HG03342 (cell line): ENCODE measurements at regions not wholly inside any gene's neighbourhood (a gene's known extent, or its start where the extent isn't known, plus 50 kb on each side); places are given as distances from the start of the nearest gene placed in this dataset.

Experiments used
- ATAC-seq: cut with Tn5 transposase; IDR thresholded peaks from one replicate; pipeline ENCODE4 v1.9.1; 2021; ENCODE audit warnings: mild to moderate bottlenecking, moderate library complexity; ENCODE audit not compliant: unreplicated experiment

DNA sequence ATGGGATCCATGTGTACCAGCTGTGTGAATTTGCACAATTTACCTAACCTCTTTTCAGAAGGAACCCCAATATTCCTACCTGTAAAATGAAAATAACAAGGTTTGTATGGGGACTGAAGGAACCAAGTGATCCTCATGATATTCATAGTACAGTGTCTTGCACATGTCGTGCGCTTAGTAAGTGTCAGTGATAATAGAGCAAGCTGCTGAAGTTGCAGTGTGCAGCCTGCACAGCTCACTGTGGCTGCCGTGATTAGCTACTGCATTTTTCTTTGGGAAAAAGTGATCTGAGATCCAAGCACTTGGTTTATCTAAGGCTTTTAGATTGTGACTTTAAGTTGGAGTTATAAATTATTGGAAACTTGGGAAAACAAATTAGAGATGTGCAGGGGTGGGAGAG, 135.9 kb upstream of the FRY start:
- ATAC-seq, result no peak

DNA sequence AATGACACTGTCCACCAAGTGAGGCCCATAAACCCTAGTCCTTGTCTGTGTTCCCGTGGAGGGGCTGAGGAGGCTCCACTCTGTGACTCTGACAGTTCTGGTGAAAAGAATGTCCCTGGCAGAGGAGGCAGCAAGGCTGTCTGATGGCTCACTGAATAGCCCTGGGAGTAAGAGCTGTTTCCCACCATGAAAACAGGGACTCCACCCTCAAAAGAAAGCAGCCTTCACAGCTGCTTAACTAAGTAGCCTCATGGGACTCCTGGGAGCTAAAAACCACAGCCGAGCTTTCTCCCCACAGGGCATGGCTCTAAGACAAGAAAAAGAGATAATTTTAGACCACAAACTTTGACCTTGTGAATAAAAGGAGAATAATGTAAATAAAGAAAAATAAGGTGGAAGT, 135.1 kb upstream of the FRY start:
- ATAC-seq, result no peak

DNA sequence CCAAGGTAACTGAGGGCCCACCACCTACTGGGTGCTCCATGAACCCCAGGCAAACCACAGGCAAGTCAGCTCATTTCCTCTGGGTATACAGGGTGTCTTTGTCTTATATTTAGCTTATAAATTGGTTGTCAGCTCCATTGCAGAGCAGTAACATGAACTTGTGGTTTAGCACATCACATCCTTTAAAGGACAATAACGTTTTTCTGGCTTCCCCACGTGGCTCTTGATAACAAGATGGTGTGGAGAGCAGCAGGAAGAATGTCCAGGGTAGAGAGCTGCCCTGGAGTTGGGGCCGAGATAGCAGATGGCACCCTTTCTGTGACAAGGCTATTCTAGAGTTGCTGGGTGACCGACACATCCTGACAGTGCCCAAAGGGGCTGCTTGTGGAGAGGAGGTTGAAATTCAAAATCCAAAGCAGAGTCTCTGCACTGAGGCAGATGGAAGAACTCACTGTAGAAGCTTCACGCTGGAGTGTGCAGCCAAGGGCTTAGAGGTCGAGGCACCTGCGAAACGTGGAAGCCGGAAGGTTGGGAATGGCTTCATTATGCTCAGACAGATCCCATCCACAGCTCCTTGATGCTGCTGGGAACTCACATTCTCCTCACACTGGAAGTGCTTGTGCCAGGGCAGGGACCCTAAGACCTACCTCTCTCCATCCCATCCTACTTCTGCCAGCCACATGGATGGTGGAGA, 133.0 kb upstream of the FRY start:
- ATAC-seq, result no peak

DNA sequence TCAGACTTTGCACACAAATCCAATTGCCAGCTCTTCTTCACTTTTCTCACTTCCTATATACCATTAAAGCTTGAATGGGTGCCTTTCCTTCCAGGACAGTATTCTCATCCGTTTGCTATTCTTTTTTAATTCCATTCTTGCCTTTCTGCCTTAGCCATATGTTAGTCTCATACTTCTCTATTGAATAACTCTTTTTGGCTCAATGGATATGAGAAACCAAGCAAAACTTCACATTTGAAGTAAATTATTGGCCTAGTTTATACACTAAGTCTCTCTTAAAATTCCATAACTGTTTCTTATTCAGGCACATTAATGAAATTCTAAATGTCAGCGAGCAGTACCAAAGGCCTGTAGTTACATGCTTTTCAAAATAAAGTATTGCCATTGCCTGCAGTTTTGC, 129.6 kb upstream of the FRY start:
- no peak for ATAC-seq

DNA sequence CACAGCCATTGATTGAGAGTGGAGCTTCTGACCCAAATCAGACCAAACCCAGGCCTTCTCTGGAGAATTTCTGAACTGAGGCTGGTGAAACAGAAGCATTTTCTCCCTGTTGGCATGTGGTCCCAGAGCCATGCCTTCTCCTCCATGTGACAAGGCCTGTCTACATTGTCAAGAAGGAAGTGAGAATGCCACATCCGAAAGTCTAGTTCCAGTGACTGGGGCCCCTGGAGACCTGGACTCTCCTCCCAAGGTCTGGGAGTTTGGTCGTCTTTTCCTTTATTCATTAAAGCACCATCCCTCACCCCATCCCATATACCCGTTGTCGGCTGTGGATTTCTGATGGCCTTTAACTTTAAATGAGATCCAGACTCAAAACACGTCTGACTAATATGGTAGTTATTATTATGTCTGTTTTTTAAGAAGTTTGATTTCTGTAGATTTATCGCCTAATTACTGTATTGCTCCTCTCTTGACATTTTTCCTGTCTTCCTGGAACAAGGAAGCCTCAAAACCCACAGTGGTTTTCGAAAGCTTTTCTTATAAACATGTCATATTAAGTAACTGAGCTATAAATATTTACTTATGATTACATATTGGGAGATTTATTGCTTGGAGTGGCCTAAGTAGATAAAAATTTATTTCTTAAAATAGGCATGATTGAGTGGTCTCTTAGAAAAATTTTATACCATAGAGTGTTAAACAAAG, 128.3 kb upstream of the FRY start:
- ATAC-seq, result no peak

DNA sequence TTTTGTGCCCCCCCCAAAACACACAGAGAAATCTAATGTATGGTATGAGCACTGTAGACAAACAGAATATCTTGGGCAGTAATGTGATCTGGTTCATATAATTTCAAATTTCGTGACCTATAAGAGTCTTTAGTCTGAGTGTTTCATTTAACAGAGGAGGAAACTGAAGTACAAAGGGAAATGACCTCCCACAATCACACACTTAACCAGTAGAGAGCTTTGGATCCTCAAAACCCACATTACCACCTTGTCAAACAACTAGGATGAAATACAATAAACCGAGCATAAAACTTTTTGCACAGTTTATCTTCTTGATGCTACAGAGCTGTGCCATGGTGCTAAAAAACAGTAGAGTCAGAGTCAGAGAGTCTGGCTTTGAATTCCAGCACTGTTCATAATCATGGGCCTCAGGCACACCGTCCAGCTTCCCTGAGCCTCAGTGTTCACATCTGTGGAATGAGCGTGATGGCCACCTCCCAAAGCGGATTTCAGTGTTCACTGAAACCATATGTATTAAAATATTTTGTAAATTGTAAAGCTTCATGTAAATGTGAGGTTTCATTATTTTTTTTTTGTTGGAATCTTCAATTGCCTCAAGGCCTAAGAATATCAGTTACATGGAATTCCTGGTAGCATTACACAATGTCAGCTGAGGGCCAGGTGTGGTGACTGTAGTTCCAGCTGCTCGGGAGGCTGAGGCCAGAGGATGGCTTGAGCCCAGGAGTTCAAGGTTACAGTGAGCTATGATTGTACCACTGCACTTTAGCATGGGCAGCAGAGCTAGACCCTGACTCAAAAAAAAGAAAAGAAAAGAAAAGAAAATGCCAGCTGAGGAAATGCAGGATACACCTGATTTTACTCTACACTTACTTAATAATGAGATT, 126.4 kb upstream of the FRY start:
- no peak for ATAC-seq

DNA sequence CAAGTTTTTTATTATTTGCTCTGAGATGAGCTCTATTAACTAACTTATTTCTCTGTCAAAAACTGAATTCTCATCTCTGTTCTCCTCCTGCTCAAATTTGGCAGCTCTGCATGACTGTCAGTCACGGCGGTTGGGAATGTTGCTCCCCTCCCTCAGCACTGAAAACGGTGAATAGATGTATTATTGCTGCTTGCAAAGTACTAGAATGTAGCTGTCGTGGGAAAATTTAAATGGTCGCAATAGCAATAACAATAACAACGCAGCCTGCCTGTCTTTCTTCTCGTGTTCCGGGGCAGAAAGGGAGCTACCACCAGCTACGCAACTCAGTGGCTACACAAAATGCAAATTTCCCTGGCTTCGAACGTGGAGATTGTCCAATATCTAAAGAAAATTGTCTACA, 125.6 kb upstream of the FRY start:
- ATAC-seq, result no peak

DNA sequence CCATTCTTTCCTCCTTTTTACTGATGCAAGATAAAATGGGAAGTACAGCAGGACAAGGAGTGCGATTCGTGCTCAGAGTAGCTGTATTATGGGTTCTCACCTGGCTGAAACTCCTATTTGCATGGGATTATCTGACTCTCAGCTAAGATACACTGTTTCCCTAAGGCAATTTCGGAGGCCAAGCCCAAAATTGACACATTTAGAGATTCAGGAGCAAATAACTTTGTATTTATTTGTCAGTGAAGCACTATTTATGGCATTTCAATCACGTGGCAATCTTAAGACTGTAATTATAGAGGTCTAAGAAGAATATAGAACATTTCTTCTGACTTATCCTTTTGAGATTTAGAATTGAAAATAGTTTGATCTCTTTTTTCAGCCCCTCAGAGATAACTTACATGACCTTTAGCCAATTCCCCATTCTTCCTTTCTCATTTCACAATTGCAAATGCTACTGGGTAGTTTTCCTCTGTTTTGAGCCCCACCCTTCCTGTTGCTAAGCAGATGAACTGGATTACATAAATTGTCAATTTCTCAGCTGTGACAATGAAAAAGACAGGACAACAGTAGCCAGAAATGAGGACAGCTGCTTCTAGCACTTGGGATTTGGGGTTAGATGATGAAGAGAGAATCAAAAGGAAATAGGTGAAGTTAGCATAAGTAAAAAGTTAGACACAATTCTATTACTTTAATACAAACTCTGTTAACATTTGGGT, 122.7 kb upstream of the FRY start:
- ATAC-seq, result no peak

DNA sequence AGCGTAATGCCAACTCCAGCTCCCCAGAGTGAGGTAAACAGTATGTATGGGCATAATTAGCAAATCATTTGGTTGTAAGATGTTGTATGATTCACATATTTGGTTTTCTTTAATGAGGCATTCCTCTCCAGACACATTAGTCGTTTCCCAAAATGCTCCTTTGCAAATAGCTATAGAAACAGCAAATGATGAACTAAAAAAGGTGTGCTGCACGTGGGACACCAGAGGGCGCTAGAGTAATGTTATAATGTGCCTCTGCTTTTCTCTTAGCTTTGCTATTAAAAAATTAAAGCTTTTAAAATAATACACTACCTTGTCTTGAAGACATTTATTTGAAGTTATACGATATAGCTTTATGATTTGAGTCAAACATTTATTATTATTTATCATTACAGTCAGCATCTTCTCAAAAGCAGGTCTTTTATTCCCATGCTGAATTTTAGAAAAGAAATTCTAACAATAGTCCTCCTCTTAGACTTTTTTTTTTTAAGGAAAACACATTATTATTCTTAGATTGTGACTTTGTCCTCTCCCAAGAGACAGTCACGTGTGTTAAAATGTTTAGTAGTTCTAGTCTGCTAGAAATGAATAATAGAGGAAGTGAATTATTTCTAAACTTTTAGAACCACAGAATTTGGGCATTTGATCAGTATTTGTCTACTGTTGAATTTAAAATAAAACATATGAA, 121.6 kb upstream of the FRY start:
- no peak for ATAC-seq

DNA sequence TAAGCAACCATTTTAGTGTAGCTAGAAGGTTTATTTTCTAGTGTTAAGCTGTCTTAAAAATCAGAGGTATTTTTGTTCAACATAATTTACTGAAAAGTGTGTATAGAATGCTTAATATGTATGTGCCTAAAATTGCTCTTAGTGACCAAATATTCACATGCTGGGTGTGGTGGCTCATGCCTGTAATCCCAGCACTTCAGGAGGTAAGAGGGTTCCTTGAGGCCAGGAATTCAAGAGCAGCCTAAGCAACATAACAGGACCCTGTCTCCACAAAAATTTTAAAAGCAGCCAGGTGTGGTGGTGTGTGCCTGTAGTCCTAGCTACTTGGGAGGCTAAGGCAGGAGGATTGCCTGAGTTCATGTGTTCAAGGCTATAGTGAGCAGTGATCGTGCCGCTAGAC, 120.9 kb upstream of the FRY start:
- ATAC-seq, result no peak

DNA sequence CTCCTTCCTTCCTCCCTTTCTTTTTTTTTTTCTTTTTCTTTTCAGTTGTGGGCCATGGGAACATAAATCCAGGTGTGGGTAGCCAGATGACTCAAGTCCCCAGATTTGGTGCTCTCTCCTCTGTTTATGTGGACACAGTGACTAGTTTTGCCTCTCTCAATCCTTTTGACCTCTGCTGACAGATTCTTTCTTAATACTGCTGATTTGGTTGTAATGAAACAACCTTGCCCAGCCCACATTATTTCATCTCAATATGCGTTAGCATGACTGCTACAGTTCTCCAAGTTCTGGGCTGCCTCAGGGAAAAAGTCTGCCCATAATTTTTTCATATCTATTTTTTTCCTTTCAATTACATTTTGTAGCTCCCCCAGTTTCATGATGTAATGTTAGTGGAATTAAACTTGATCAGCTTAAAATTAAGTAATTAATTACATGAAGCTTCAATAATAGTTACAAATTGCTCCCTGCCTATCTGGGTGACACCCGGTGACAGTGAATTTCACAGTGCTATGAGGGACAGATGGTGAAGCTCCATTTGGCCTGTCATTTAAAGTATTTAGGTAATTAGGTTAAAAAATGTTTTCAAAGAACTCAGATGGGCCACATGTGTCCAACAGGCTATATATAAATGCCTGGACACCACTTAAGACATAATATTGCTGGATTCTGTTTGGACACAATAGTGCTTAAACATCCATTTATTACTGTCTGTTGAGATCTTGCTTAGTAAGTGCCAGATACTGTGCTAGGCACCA, 118.8 kb upstream of the FRY start:
- no peak for ATAC-seq

DNA sequence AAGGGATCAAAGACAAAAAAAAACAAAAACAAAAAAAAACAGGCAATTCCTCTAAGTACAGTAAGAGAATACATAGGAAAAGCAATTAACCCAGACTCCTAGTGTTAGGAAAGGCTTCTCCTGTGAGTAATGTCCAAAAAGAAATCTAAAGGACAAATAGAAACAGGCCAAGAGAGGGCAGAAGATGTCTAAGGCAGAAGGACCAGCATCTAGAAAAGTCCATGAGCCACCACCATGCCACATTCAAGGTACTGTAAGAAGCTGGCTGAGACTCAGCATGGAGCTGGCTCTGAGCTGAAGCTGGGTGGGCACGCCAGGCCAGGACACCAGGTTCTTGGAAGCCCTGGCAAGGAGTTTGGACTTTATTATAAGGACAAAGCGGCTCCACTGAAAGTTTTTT, 118.1 kb upstream of the FRY start:
- no peak for ATAC-seq

DNA sequence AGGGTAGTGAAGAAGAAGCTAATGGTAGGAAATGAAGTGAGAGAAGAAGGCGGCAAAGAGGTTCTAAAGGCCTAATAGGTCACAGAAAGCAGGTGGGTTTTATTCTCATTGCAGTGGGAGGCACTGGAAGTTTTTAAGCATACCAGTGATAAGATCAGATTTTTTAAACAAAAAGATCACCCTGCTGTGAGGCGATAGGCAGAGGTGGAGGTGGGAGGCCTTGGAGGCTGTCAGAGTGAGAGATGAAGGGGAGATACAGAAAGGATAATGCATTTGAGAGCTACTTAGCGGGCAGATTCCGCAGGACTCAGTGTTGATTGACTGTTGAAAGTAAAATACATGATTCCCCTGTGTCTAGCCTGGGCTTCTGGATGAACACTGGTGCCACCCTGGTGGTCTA, 116.7 kb upstream of the FRY start:
- no peak for ATAC-seq

DNA sequence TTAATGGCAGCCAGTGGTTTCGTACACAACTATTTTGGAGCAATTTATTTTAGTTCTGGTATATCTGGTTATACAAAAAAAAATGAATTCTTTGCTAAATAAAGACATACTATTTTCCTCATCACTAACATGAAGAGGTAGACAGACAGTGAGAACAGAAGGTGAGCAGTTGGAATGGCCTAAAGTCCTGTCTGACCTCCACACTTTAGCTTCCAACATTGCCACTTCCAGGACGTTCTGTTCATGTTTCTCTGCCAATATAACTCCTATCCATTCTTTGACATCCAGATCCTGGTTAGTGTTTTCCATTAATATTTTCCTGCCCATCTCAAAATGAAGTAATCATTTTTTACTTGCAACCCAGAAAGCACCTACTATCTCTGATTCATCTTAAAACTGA, 112.9 kb upstream of the FRY start:
- ATAC-seq, result no peak

DNA sequence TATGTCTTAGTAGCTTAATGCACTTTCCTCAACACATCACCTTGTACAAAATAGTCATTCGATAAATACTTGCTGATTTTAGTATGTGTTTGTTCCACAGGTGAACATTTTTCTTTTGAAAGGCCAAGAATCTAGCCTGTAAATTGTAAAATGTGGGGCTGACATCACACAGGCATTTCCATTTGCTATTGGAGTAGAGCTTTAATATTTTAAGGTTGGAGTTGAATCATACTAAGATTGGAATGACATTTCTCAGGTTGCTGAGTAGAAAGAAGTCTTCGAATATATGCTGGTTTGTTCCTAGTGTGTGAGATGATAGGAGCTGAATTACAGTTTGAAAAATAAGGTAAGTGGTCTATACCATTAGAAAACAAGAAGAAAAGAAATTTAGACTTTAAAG, 112.3 kb upstream of the FRY start:
- no peak for ATAC-seq

DNA sequence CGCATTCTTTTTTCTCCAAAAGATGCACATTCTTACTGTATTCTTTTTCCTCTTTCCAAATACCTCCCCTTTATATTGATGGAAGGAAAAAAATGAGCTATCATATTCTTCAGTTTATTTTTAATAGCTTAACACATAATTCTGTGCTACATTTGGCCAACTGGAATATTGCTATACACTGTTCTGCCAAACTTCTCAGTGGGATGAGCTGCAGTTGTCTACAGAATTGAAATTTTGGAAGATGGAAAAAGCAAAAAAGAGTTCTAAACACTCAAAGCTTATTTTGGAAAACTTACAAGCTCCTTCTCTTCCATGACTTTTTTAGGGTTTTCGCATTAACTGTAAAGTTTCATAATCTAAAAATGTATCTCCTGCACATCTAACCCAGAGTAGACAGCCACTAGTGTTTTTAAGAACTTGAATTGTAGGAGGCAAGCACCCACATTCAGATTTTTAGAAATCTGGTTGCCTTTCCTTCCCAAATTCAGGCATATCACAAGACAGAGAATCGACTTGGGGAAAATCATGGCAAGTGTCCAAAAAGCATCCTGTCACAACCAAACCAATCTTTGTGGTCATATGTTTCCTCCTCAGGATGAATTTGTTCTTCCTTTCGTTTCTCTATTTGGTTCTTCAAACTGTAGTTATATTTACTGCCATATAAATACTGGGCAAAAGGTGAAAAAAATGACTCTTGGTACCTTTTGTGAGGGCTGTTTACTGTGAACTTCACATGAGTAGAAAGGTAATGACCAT, 111.4 kb upstream of the FRY start:
- ATAC-seq, result no peak

DNA sequence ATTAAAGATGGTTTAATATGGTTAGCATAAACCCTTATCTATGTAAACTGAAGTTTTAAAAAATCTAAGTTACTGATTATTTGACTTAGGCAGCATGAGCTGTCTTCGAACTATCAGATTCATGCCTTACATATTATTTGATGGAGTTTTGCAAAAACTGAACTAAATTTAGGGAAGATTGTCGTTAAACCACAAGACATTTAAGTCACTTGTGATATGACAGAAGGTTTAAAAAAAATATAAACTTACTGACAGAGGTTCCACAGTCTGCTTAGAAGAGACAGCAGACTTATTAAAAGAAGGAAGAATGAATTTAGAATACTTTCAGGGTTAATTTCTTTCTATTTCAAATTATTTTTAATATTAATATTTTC, 110.9 kb upstream of the FRY start:
- ATAC-seq, result no peak

DNA sequence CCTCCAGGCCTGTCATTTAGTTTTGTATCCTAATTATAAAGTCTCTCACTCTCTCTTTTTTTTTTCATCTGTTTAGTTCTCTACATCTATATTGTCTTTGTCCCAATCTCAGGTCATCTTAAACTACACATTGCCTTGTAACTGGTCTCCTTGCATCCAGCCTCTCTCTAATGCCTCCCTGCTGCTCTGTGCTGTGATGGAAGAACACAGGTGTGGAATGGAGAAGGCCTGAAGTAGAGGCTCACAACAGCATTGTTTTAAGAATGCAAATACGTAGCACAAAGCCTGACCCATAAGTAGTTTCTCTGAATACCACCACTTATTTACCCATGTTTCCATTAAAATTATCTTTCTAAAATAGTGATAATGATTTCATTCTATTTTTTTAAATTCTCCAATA, 108.8 kb upstream of the FRY start:
- ATAC-seq, result no peak

DNA sequence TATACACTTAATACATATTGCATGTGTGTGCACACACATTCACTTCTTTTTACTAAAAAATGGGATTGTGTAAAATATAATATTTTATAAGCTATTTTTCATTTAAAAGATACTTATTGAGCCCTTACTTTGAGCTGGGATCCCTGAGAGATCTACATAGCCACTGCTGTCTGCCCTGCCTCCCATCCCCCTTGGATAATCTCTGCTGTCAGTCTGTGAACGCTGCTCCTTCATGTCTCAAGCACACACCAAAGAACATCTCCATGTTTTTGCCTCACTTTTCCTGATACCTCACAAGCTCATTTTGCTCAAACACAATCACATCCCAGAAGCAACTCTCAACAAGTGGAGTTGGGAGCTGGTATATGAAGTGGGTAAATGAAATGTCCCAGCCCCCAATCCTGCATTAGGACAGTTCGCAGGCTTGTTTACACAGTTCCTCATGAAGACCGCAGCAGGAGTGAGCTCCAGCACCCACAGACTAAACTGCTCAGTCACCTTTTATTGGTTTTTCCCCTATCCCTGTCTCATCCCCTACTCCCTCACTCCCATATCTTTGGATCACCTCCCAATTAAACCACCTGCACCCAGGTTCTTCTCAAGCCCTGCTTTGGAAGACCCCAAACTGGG, 108.3 kb upstream of the FRY start:
- no peak for ATAC-seq
